ENCODE measurements at regions not wholly inside any gene's neighbourhood (a gene's known extent, or its start where the extent isn't known, plus 50 kb on each side); places are given as distances from the start of the nearest gene placed in this dataset.

GRCh38 chr2:104452558-104452957 lies 401.4 kb upstream of the POU3F3 start:
- TF ChIP-seq ZNF223 (tag by site-specific recombination; IDR thresholded peaks at IDR 0.05) = no peak
- TF ChIP-seq HIC1 (tag by site-specific recombination; IDR thresholded peaks at IDR 0.05) = no peak
- no peak for TF ChIP-seq ZSCAN18 (tag by site-specific recombination; IDR thresholded peaks at IDR 0.05)
- no peak for TF ChIP-seq ZEB2 (tag by site-specific recombination; IDR thresholded peaks at IDR 0.05)
- TF ChIP-seq ZFP3 (tag by site-specific recombination; IDR thresholded peaks at IDR 0.05; ENCODE audit: low read depth) = no peak
- no peak overlapping the region for H3K27ac ChIP-seq (ENCODE audit: extremely low read depth, low read depth, low read length)
- no peaks in the 10 kb centered on the region for H3K36me3 ChIP-seq (ENCODE audit: control insufficient read depth in 2 of 2, insufficient read depth in 1 of 2, low read length in 2 of 2)
- ChIA-PET POLR2A (no interaction called here), CTCF (interaction anchor here (0.6 kb wide), 1 partner anchor 486 kb away, joined by 3 read pairs; no protein-coding TSS in a partner anchor)
- H3K4me1 ChIP-seq (ENCODE audit: control insufficient read depth, insufficient read depth, low read length) = no peaks in the 10 kb centered on the region
- H3K4me3 ChIP-seq (ENCODE audit: low read depth, low read length) = no peak overlapping the region
- no peaks in the 10 kb centered on the region for H3K9me3 ChIP-seq (ENCODE audit: control insufficient read depth, insufficient read depth, low read depth, low read length)

- ChIA-PET CTCF (interaction anchor here (0.7 kb wide), 1 partner anchor 209 kb away, joined by 3 read pairs; no protein-coding TSS in a partner anchor), POLR2A (no interaction called here)
- H3K9me3 ChIP-seq (ENCODE audit: control insufficient read depth, insufficient read depth, low read depth, low read length) = no peaks in the 10 kb centered on the region
- H3K4me1 ChIP-seq (ENCODE audit: control insufficient read depth, insufficient read depth, low read length) = no peaks in the 10 kb centered on the region
- no peak overlapping the region for H3K4me3 ChIP-seq (ENCODE audit: low read depth, low read length)
- H3K36me3 ChIP-seq (ENCODE audit: control insufficient read depth in 2 of 2, insufficient read depth in 1 of 2, low read length in 2 of 2) = no peaks in the 10 kb centered on the region
- no peak overlapping the region for H3K27ac ChIP-seq (ENCODE audit: extremely low read depth, low read depth, low read length)
- TF ChIP-seq ZNF488 (tag by site-specific recombination; IDR thresholded peaks at IDR 0.05) (no peak), ZNF518A (tag by site-specific recombination; conservative IDR thresholded peaks at IDR 0.05; ENCODE audit: low read depth) (no peak), FEZF1 (tag by site-specific recombination; IDR thresholded peaks at IDR 0.05) (no peak)
Observed at GRCh38 chr2:104462731-104463130, 391.2 kb upstream of the POU3F3 start.

GRCh38 chr2:104465981-104466380 lies 387.9 kb upstream of the POU3F3 start:
- POLR2A ChIA-PET = no interaction called here
- TF ChIP-seq ZNF610 (tag by site-specific recombination; IDR thresholded peaks at IDR 0.05; ENCODE audit: borderline replicate concordance) (no peak), HOXC10 (CRISPR knock-in tag; IDR thresholded peaks at IDR 0.05) (no peak)

More at GRCh38 chr2:104465981-104466380, 387.9 kb upstream of the POU3F3 start:
- no peak overlapping the region for H3K4me3 ChIP-seq (ENCODE audit: low read depth, low read length)
- CTCF ChIA-PET = no interaction called here
- no peak overlapping the region for H3K27ac ChIP-seq (ENCODE audit: extremely low read depth, low read depth, low read length)
- H3K9me3 ChIP-seq (ENCODE audit: control insufficient read depth, insufficient read depth, low read depth, low read length) = no peaks in the 10 kb centered on the region
- no peaks in the 10 kb centered on the region for H3K4me1 ChIP-seq (ENCODE audit: control insufficient read depth, insufficient read depth, low read length)
- no peaks in the 10 kb centered on the region for H3K36me3 ChIP-seq (ENCODE audit: control insufficient read depth in 2 of 2, insufficient read depth in 1 of 2, low read length in 2 of 2)
